ENCODE measurements at regions not wholly inside any gene's neighbourhood (a gene's known extent, or its start where the extent isn't known, plus 50 kb on each side); places are given as distances from the start of the nearest gene placed in this dataset.

DNA sequence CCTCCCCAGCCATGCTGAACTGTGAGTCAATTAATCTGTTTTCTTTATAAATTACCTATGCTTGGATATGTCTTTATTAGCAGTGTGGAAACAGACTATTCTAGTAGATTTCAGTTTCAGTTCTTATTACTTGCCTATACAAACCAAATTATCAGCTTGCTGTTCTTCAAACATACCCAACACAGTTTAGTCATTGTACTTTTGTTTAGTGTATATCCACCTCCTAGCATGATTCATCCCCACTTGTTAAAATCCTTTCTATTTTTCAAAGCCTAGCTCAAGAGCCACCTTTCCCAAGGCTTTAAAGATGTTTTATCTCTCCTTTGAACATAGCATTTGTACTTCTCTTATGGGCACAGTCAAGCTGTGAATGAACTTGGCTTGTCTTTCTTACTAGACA lies 195.6 kb upstream of the ZRANB2 start:
- TF ChIP-seq, protein P1, sequence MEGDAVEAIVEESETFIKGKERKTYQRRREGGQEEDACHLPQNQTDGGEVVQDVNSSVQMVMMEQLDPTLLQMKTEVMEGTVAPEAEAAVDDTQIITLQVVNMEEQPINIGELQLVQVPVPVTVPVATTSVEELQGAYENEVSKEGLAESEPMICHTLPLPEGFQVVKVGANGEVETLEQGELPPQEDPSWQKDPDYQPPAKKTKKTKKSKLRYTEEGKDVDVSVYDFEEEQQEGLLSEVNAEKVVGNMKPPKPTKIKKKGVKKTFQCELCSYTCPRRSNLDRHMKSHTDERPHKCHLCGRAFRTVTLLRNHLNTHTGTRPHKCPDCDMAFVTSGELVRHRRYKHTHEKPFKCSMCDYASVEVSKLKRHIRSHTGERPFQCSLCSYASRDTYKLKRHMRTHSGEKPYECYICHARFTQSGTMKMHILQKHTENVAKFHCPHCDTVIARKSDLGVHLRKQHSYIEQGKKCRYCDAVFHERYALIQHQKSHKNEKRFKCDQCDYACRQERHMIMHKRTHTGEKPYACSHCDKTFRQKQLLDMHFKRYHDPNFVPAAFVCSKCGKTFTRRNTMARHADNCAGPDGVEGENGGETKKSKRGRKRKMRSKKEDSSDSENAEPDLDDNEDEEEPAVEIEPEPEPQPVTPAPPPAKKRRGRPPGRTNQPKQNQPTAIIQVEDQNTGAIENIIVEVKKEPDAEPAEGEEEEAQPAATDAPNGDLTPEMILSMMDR (IDR thresholded peaks at IDR 0.05; ENCODE audit: insufficient read depth, low read length, poor library complexity, severe bottlenecking) = no peak
- H3K4me3 ChIP-seq (ENCODE audit: low read depth, low read length) = no peak overlapping the region
- no peak for DNase-seq (ENCODE audit: low read depth)
- H3K36me3 ChIP-seq (ENCODE audit: control insufficient read depth, insufficient read depth, low read length) = no peaks in the 10 kb centered on the region
- no peaks in the 10 kb centered on the region for H3K27me3 ChIP-seq (ENCODE audit: control insufficient read depth, insufficient read depth, low read length)

GRCh38 chr1:71273334-71273733 lies 192.5 kb upstream of the ZRANB2 start:
- no peaks in the 10 kb centered on the region for H3K27me3 ChIP-seq (ENCODE audit: control insufficient read depth, insufficient read depth, low read length)
- TF ChIP-seq, protein P1 (IDR thresholded peaks at IDR 0.05; ENCODE audit: insufficient read depth, low read length, poor library complexity, severe bottlenecking) = no peak
- no peaks in the 10 kb centered on the region for H3K36me3 ChIP-seq (ENCODE audit: control insufficient read depth, insufficient read depth, low read length)
- DNase-seq (ENCODE audit: low read depth) = no peak
- H3K4me3 ChIP-seq (ENCODE audit: low read depth, low read length) = no peak overlapping the region

DNA sequence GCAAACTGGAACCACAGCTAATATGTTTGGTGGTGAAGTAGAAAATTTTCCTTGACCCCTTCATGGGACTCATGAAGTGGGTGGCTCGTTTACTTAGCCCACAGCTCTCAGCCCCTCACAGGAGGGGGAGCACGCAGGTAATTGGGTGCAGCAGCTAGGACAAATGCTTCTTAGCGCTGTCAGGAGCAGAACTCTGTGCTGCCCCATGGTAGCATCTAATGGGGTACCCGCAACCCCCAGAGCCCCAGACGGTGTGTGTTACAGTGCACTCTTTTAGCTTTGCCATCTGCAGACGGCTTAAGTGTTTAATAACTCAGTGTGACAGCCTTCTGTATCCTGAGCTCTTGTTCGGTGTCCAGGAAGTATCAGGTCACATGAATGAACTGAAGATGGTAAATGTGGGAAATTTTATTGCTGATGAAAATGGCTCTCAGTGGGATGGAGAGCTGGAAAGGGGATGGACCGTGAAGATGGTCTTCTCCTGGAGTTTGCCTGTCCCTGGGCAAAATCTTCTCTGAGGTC lies 189.6 kb upstream of the ZRANB2 start:
- Histone ChIP-seq H3K27me3 (ENCODE audit: control insufficient read depth, insufficient read depth, low read length) (no peaks in the 10 kb centered on the region), H3K36me3 (ENCODE audit: control insufficient read depth, insufficient read depth, low read length) (no peaks in the 10 kb centered on the region), H3K4me3 (ENCODE audit: low read depth, low read length) (no peak overlapping the region)
- TF ChIP-seq, protein P1 (IDR thresholded peaks at IDR 0.05; ENCODE audit: insufficient read depth, low read length, poor library complexity, severe bottlenecking) = no peak
- DNase-seq (ENCODE audit: low read depth) = no peak

GRCh38 chr1:71269818-71270217 lies 189.0 kb upstream of the ZRANB2 start:
- TF ChIP-seq, protein P1 (IDR thresholded peaks at IDR 0.05; ENCODE audit: insufficient read depth, low read length, poor library complexity, severe bottlenecking) = no peak
- H3K36me3 ChIP-seq (ENCODE audit: control insufficient read depth, insufficient read depth, low read length) = no peaks in the 10 kb centered on the region
- no peak overlapping the region for H3K4me3 ChIP-seq (ENCODE audit: low read depth, low read length)
- DNase-seq (ENCODE audit: low read depth) = no peak
- no peaks in the 10 kb centered on the region for H3K27me3 ChIP-seq (ENCODE audit: control insufficient read depth, insufficient read depth, low read length)

- no peak for DNase-seq (ENCODE audit: low read depth)
- TF ChIP-seq, protein P1 (IDR thresholded peaks at IDR 0.05; ENCODE audit: insufficient read depth, low read length, poor library complexity, severe bottlenecking) = no peak
- Histone ChIP-seq H3K27me3 (ENCODE audit: control insufficient read depth, insufficient read depth, low read length) (no peaks in the 10 kb centered on the region), H3K36me3 (ENCODE audit: control insufficient read depth, insufficient read depth, low read length) (no peaks in the 10 kb centered on the region), H3K4me3 (ENCODE audit: low read depth, low read length) (no peak overlapping the region)
These were observed 188.3 kb upstream of the ZRANB2 start for GRCh38 chr1:71269179-71269578.

DNA sequence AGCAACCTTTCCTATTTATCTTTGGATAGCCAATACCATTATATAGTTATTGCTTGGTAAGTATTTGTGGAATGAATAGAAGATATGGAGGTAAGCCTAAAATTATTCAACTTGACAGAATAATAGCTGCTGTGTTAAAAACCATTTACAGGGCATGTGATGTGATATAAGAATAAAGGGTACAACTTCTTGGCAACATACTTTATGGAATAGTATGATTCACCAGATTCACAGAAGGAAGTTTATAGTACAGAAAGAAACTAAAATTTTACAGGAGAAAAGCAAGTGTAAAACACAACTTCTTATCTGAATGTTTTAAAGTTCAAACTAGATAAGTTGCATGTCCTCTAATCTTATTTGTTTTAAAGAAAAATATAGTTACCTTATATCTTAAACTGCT lies 186.4 kb upstream of the ZRANB2 start:
- no peak for DNase-seq (ENCODE audit: low read depth)
- H3K4me3 ChIP-seq (ENCODE audit: low read depth, low read length) = no peak overlapping the region
- TF ChIP-seq, protein P1 (IDR thresholded peaks at IDR 0.05; ENCODE audit: insufficient read depth, low read length, poor library complexity, severe bottlenecking) = no peak
- H3K36me3 ChIP-seq (ENCODE audit: control insufficient read depth, insufficient read depth, low read length) = no peaks in the 10 kb centered on the region
- no peaks in the 10 kb centered on the region for H3K27me3 ChIP-seq (ENCODE audit: control insufficient read depth, insufficient read depth, low read length)
